GM19324 (cell line): ENCODE measurements at regions not wholly inside any gene's neighbourhood (a gene's known extent, or its start where the extent isn't known, plus 50 kb on each side); places are given as distances from the start of the nearest gene placed in this dataset.

Experiments used
- ATAC-seq: cut with Tn5 transposase; IDR thresholded peaks from one replicate; pipeline ENCODE4 v1.9.1; 2021; ENCODE audit warnings: mild to moderate bottlenecking, moderate library complexity; ENCODE audit not compliant: unreplicated experiment, low FRiP score

DNA sequence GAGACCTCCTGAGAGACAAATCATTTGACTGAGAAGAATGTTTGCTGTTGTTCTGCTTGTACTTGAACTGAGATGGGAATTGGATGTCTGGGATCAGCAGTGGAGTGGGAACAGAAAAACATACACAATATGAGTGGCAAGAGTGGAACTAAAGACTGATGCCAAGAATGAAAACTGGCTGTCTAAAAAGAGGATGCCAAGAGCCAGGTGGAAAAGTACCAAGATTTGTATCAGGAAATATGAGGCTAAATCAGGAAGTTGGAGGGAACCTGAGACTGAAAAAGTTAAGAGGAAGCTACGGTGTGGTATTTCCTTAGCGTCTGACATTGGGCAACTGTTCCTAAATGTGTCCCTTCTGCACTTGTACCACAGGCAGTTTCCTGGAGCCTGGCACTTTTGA is 440.9 kb upstream of the CELF4 start:
- no peak for ATAC-seq

DNA sequence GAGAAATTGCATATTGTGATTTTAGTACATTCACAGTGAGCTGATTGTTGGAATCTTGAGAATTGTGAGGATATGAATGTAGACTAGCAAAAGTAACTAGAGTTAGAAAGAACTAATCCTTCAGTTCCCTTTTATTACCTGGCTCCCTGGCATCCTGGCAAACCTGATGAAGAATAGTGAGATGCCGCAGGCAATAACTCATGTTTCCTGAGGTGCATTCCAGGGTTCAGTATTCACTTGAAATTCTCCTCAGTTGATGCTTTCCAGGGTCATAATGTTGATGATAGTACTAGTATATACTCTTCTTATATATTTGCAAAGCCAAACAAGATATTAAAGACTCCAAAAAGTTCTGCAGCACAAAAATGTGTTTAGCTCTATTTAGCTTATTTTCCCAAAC is 432.1 kb upstream of the CELF4 start:
- ATAC-seq, result no peak

DNA sequence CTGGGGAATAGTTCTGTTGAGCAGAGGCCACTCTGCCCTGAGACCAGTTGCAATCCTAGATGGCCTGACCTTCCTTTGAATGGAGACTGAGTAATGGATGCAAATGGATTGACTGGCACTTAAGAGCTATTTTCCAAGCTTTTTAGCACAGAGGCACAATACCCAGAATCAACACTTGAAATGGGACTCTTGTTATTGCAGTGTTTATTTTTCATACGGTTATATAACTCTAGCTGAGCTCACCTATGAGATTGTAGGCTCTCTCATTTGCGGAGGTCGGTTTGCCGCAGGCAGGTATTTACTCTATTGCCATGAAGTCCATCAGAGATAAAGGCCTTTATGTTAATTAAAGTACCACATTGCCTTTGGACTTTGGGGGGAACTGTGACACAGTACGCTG is 422.3 kb upstream of the CELF4 start:
- no peak for ATAC-seq

DNA sequence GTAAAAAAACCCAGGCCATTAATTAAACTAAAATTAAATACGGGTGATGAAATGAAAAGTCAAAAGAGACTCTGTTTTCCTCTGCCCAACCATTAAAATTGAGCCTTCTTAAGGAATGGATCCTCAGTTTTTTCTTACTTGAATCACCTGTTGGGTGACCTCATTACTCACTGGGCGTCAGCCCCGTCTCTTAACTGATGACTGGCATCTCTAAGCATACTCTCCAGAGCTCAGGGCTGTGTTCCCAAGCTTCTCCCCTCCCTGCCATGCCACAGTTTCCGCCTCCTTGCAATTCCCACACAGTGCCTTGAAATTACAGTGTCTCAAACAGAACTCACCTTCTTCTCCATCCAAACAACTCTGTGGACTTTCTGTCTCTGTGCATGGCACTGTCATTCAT is 421.1 kb upstream of the CELF4 start:
- ATAC-seq, result no peak

DNA sequence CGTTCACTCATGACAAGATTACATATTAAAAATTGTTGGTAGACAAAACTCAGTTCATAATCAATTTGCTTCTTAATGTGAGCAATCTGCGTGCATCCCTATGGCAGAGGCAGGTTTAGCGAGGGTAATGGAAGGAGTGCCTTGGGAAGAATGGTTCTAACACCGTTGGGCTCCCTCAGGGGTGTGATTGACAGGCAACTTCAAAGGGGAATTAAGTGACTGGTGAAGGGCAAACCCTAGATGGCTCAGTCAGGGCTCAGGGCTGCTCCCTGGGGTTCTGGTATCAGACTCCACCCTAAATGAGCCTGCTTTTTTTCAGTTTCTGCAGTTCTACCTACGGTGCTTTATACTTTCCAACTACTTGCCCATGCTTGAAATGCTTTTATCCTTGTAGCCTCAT is 419.5 kb upstream of the CELF4 start:
- no peak for ATAC-seq

DNA sequence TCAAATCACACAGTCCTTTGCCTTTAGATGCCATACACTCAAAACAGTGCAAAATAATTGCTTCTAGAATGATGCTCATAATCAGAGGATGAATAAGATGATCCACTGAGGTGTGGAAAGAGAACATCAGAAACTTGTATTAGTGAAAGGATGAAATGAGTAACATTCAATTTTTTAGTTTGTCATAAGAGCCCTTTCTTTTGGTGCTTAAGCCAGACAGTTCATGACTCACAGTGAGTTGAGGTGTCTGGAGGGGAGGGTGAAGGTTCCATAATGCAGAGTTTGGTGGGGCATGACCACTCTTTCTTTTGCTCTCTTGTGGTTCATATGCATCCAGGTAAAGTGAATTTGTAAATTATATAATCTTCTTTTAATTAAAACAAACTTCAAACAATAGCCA is 415.0 kb upstream of the CELF4 start:
- no peak for ATAC-seq

DNA sequence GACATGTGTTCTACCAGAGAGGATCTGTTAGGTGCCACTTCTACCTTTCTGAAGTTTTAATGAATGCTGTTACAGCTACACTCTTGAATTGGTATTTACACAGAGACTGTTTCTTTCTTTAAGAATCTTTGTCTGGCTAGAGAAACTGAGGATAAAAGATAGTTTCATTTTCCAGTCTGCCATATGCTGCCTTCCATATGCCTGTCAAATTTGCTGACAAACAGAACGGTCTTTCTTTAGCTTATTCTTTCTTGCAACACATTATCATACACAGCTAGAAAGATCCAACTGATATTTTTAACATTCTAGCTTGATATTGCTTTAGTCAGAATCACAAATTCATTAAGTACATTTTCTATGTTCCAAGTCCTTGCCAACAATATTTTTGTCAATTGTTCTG is 409.8 kb upstream of the CELF4 start:
- no peak for ATAC-seq

DNA sequence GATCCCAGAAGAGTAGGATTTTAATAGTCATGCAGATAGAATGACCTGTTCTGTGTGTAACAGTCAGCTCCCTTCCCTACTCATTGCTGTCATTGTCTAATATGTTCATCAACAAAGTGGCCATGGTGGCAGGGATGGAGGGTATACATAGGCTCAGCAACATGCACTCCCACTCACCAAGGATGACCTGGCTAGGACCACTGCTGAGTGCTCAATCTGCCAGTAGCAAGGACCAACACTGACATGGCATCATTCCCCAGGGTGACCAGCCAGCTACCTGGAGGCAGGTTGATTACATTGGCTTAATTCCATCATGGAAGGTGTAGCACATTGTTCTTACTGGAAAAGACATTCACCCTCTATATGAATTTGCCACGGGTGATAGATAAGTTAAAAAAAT is 401.7 kb upstream of the CELF4 start:
- no peak for ATAC-seq

DNA sequence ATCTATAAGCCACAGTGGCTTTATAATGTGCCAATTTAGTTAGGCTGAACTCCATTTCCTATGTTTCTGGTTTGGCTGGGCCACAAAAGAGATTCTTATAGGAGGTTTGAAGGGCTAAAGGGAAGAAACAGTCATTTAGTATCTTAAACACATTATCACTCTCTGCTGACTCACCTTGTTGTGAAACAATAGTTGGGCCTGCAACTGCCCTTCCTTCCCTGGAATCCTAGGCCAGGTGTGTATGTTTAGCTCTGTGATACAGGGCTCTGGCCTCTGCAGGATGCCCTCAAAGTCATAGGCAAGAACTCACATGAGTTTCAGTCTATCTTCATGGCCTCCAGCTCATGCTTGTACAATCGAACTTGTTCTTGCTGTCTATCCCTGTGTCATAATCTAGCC is 400.0 kb upstream of the CELF4 start:
- ATAC-seq, result no peak

DNA sequence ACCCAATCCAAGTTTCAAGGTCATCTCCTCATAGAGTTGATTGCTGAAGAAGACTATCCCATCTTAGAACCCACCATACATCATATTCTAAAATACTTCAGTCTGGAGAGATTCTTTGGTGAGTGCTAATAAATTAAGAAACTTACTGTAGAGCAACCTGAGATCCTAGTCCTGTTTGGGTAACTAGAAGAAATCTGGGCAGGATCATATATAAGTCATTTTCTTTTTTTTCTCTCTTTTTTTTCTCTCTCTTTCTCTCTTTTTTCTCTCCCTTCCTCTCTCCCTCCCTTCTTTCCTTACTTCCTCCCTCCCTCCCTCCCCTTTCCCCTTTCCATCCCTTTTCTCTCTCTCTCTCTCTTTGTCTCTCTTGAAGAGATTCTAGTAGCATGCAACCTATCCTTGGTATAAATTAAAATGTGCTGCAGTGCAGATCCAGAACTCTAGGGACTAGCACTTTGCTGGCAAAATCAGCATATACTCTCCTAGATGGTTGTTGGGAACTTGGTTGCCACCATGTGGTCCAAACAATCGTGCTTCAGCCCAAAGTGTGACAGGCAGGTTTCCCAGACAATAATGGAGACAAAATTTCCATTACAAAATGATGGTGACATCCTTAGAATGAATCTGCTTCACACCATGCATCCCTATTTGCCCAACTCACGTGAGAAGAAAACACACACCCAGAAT is 399.4 kb upstream of the CELF4 start:
- ATAC-seq, result no peak

DNA sequence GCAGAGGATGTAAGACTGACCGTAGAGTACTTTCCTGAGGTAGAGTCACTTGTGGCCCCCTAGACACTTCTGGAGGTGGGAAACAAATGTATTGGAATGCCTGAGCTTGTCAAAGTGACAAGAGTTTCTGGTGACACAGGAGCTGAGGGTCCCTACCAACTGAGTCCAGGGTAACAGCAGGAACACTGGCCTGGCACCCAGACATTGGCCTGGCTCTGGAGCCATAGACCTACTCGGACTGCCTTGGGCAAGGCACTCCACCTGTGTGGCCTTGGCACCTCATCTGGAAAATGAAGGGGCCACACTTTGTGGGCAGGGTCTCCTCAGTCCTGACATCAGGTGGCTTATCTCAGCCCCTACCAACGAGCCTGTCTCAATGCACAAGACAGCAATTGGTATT is 398.2 kb upstream of the CELF4 start:
- no peak for ATAC-seq

DNA sequence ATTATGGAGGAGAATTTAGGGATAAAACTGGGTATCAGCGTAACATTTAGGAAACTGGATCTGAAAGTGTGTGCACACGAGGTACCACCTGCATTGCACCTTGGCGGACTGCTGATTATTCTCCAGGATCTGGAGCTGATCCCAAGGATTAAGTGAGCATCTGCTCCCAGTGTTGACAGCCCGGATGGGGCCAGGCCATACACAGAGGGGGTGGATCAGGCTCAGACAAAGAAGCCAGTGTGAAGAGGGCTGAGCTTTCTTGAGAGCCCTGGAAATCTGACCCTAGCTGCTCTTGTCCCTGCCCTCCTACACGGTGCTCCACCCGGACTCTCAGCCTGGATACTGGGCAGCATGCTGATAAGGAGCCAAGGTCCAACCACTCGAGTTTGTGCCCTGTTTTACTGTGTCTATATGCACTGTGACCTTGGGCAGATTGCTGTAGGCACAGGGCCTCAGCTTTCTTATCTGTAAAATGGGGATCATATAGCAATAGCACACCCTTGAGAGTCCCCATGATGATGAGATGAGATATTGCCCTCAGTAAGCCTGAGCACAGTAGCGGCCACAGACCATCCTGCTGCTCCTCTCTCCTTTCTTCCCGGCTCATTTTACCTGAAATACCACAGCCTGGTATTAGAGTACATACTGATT is 396.8 kb upstream of the CELF4 start:
- ATAC-seq, result no peak

DNA sequence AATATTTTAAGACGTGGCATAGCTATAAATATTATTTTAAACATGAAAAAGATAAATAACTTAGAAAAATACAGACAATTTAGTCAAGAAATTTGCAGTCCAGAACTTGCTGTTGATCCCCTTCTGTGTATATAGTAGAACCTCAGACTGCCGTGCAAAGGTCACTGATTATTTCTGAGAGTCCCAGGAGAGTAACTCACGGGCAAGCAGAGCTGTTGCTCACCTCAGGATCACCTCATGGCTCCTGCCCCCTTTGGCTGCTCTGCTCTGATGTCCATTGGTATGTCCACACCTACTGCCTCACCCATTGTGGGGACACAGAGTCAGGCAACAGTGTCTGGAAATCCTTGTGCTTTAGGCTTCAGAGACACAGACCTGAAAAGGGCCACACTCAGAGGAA is 392.9 kb upstream of the CELF4 start:
- ATAC-seq, result no peak

DNA sequence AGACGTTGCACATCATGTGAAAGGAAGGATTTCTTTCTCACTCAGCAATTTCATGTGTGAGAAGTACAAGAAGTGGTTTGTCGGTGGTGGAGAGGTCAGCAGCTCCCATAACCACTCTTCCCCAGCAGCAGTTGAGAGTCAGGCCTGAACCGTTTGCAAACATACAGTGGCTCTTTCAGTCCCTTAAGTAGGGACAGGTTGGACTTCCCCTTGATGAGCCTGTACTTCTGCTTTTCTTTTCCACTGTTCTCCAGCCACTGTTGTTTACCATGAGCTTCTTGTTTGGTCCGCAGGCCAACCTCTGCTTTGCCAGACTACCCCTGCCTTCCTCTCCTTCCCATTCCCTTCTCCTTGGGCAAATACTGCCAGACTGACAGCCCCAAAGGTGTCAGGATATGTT is 391.3 kb upstream of the CELF4 start:
- ATAC-seq, result no peak

DNA sequence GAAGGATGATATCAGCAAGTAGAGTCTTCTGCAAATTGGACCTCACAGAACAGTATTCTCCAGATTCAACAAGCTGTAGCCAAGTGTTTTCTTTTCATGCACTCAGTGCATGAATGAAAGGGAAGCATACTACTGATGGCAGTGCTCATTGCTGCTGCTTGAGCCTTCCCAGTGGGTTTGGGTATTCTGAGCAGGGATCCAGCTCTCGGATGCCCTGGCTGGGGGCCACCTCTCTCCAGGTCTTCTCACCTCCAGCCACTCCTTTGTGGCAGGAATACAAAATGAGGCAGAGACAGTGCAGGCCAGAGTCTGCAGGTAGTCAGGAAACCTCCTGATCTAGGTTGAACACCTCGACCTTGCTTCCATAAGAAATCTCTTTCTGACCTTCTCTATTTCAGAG is 390.4 kb upstream of the CELF4 start:
- no peak for ATAC-seq

DNA sequence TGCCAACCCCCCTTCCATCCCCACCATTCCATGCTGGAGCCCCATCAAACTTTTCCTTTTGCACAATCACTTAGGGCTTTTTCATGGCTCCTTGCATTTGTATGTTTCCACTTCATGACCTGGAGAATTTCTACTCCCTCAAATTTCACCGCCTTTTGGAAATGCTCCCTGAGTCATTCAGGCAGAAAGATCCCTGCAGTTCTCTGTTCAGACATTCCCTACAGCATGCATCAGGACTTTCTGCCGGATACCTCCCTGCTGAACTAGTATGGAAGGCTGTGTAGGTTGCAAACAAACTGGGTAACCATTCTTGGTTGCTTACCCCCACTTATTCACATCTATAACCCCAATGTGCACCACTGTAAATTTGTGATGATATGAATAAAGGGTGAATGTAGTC is 389.6 kb upstream of the CELF4 start:
- ATAC-seq, result no peak

DNA sequence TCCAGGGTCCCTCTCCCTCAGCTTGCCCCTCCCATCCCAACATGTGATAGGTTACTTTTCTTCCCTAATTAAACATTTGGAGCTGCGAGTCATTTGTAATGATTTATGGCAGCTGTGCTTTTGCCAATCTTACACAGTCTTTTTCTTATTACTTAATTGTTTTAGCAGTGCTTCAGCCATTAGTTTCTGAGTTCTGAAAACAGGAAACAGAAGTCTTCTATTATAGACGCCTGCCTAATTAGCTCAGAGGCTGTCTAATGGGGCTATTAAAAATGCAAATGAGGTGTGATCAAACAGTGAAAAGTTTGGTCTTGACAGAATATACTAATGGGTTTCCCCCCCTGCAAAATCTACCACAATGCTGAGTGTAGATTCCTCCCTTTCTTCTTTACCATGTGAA is 388.3 kb upstream of the CELF4 start:
- no peak for ATAC-seq

DNA sequence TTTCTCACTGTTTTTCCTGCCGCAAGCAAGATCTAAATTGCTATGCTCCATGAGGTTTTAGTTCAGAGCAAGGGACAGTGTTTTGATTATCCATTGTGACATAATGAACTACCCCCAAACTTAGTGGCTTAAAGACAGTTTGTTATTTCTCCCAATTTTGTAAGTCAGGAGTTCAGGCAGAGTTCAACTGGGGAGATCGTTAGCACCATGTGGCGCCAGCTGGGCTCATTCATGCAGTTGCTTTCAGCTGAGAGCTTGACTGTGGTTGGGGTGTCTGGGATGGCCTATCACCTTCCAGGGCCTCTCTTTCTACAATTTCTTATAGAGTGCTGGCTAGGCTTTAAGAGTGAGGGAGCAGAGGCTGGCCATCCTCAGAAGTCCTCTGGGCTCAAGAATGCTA is 382.9 kb upstream of the CELF4 start:
- ATAC-seq, result no peak

DNA sequence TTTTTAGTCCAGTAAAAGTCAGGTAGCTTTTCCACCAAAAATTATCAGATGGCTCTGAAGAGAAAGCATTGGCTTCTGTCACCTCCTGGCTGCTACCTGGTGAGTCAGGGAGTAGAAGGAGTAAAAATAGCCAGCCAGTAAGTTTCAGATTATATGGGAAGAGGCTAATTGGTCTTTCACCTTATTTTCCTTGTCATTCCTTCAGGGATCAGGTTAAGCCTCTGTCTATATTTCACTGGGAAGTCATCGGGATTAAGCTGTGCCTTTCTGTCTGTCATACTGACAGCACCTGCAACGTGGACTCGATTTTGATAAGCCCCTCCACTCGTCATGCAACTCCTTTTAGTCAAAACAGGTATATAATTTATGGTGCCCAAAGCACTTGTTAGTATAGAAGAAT is 380.7 kb upstream of the CELF4 start:
- ATAC-seq, result no peak

DNA sequence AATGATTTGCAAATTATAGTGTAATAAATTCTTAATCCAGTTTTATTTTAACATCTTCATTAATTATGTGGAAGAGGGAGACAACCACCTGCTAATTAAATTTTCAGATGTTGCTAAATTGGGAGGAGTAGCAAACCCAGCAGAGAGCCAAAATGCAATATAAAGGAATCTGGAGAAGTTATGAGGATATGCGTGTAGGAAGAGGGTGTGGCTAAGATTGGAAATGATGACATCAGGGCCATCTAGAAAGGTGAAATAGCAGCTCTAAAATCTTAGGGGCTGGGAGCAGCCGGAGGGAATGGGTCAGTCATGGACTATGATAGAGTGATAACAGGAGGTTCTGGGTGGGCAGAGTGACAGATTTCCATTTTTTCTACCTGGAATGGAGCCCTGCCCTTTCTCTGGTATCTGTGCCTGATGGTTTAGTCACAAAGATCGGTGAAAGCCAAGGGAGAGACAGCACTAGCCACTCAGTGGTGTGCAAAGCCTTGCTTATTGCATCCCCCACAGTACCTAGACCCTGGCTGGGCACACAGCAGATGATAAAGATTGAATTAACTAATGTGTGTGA is 379.2 kb upstream of the CELF4 start:
- no peak for ATAC-seq

DNA sequence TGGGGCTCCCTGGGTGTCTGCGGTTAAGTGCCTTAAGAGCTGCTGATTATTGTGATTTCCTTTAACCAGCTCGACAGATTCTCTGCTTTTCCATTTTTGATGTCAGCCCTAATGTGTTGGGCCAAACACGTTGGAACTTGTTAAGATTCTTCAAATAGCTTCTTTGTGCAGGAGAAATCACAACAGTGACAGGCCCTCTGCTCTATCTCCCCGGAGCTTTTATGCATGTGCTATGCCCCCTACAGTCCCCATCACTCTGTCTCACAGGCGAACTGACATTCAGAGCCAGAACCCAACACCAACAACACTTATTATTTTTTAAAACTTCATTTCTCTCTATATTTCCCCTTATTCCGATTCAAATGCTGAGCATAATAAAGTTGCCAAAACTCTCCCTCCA is 371.7 kb upstream of the CELF4 start:
- ATAC-seq, result no peak

DNA sequence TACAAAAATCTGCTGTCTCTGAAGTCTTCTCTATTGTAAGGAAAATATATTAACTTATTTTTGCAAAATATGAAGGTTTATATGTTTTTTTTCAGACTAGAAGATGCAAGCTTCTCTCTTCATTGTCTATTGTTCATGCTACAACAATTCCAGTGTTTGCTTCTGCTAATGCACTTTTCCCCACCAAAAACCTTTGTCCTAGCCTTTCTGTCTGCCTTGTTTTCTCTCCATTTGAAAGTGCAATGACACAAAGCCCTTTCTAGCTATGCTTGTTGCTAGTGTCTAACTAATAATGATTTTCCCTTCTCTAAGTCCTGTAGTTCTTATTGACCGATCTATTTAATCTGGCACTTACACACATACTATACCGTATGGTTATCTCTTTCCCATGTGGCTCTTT is 369.5 kb upstream of the CELF4 start:
- ATAC-seq, result no peak
